T-helper 2 cell treated with Interferon-gamma antibody and Interleukin-4, amounts not matched to agents 100 ng/mL and 5 ng/mL, for 36 hours (primary cell): ENCODE measurements at regions not wholly inside any gene's neighbourhood (a gene's known extent, or its start where the extent isn't known, plus 50 kb on each side); places are given as distances from the start of the nearest gene placed in this dataset.
"Not testable (repeated sequence)": the region's sequence is repeated elsewhere in the genome, so short reads cannot be mapped to it uniquely, and the experiment has no call there.

Experiments
- intact Hi-C: fragments of 100-400 bp; cut with micrococcal nuclease; formaldehyde crosslinking; loops from one replicate; pipeline ENCODE4 v1.15.1; 2023

- intact Hi-C loops = no loop called here
Measured at GRCh38 chr5:163943546-163943945, 438.1 kb downstream of the MAT2B start.

- intact Hi-C loops = no loop called here
Measured at GRCh38 chr5:163944738-163945137, 439.3 kb downstream of the MAT2B start.

- intact Hi-C loops = no loop called here
Measured at GRCh38 chr5:163947848-163948666, 442.6 kb downstream of the MAT2B start.

GRCh38 chr5:163950248-163950647, 444.8 kb downstream of the MAT2B start:
- intact Hi-C loops = no loop called here

- intact Hi-C loops = no loop called here
Measured at GRCh38 chr5:163951069-163951468, 445.6 kb downstream of the MAT2B start.

- intact Hi-C loops = no loop called here
Measured at GRCh38 chr5:163953901-163954300, 448.5 kb downstream of the MAT2B start.

GRCh38 chr5:163961230-163961629, 455.8 kb downstream of the MAT2B start:
- intact Hi-C loops = not testable (repeated sequence)

- intact Hi-C loops = no loop called here
Measured at GRCh38 chr5:163963881-163964280, 458.5 kb downstream of the MAT2B start.

GRCh38 chr5:163964671-163965070, 459.3 kb downstream of the MAT2B start:
- intact Hi-C loops = no loop called here

GRCh38 chr5:163967268-163967667, 461.8 kb downstream of the MAT2B start:
- intact Hi-C loops = no loop called here

GRCh38 chr5:163968651-163969050, 463.2 kb downstream of the MAT2B start:
- intact Hi-C loops = no loop called here

GRCh38 chr5:163976696-163977095, 471.3 kb downstream of the MAT2B start:
- intact Hi-C loops = no loop called here

- intact Hi-C loops = no loop called here
Measured at GRCh38 chr5:163978897-163979296, 473.5 kb downstream of the MAT2B start.

GRCh38 chr5:163988566-163988965, 483.1 kb downstream of the MAT2B start:
- intact Hi-C loops = no loop called here

GRCh38 chr5:163993126-163993525, 487.7 kb downstream of the MAT2B start:
- intact Hi-C loops = no loop called here

- intact Hi-C loops = no loop called here
Measured at GRCh38 chr5:163995206-163995605, 489.8 kb downstream of the MAT2B start.

- intact Hi-C loops = no loop called here
Measured at GRCh38 chr5:163997965-163998364, 492.5 kb downstream of the MAT2B start.

- intact Hi-C loops = no loop called here
Measured at GRCh38 chr5:164000241-164000640, 494.8 kb downstream of the MAT2B start.

- intact Hi-C loops = no loop called here
Measured at GRCh38 chr5:164000819-164001218, 495.4 kb downstream of the MAT2B start.

GRCh38 chr5:164002214-164002613, 496.8 kb downstream of the MAT2B start:
- intact Hi-C loops = no loop called here

- intact Hi-C loops = no loop called here
Measured at GRCh38 chr5:164002628-164003027, 497.2 kb downstream of the MAT2B start.

- intact Hi-C loops = no loop called here
Measured at GRCh38 chr5:164005071-164005470, 499.7 kb downstream of the MAT2B start.

GRCh38 chr5:164007064-164007463, 501.6 kb downstream of the MAT2B start:
- intact Hi-C loops = no loop called here
